ENCODE measurements at regions not wholly inside any gene's neighbourhood (a gene's known extent, or its start where the extent isn't known, plus 50 kb on each side); places are given as distances from the start of the nearest gene placed in this dataset.

GRCh38 chr15:48029642-48030041, 91.1 kb upstream of the SLC24A5 start:
- DNase-seq (ENCODE audit: low spot score in 2 of 2) (no peak), FAIRE-seq (no peak)

- FAIRE-seq (no peak), DNase-seq (ENCODE audit: low spot score in 2 of 2) (no peak)
Observed at GRCh38 chr15:48031466-48031865, 89.3 kb upstream of the SLC24A5 start.

GRCh38 chr15:48031973-48032372, 88.8 kb upstream of the SLC24A5 start:
- no peak for FAIRE-seq
- no peak for DNase-seq (ENCODE audit: low spot score in 2 of 2)

GRCh38 chr15:48032911-48033310, 87.9 kb upstream of the SLC24A5 start:
- FAIRE-seq (no peak), DNase-seq (ENCODE audit: low spot score in 2 of 2) (no peak)

GRCh38 chr15:48038221-48038620, 82.6 kb upstream of the SLC24A5 start:
- DNase-seq (ENCODE audit: low spot score in 2 of 2) = no peak
- no peak for FAIRE-seq

GRCh38 chr15:48040166-48040817, 80.5 kb upstream of the SLC24A5 start:
- no peak for FAIRE-seq
- DNase-seq (ENCODE audit: low spot score in 2 of 2) = peak in 1 of 2 donors; percentile 11

- DNase-seq (ENCODE audit: low spot score in 2 of 2) = no peak
- FAIRE-seq = no peak
Observed at GRCh38 chr15:48041454-48041853, 79.3 kb upstream of the SLC24A5 start.

- FAIRE-seq = no peak
- DNase-seq (ENCODE audit: low spot score in 2 of 2) = no peak
Observed at GRCh38 chr15:48046813-48047438, 73.9 kb upstream of the SLC24A5 start.

- FAIRE-seq (no peak), DNase-seq (ENCODE audit: low spot score in 2 of 2) (no peak)
Observed at GRCh38 chr15:48049736-48050135, 71.1 kb upstream of the SLC24A5 start.

- DNase-seq (ENCODE audit: low spot score in 2 of 2) (no peak), FAIRE-seq (no peak)
Observed at GRCh38 chr15:48052946-48053345, 67.8 kb upstream of the SLC24A5 start.

- FAIRE-seq (no peak), DNase-seq (ENCODE audit: low spot score in 2 of 2) (no peak)
Observed at GRCh38 chr15:48058371-48058770, 62.4 kb upstream of the SLC24A5 start.

- DNase-seq (ENCODE audit: low spot score in 2 of 2) (no peak), FAIRE-seq (no peak)
Observed at GRCh38 chr15:48059791-48060190, 61.0 kb upstream of the SLC24A5 start.

GRCh38 chr15:48060396-48060795, 60.4 kb upstream of the SLC24A5 start:
- DNase-seq (ENCODE audit: low spot score in 2 of 2) (no peak), FAIRE-seq (no peak)

GRCh38 chr15:48061605-48062004, 59.2 kb upstream of the SLC24A5 start:
- DNase-seq (ENCODE audit: low spot score in 2 of 2) = no peak
- FAIRE-seq = no peak

- FAIRE-seq = no peak
- no peak for DNase-seq (ENCODE audit: low spot score in 2 of 2)
Observed at GRCh38 chr15:48062148-48062872, 58.5 kb upstream of the SLC24A5 start.

- DNase-seq (ENCODE audit: low spot score in 2 of 2) (no peak), FAIRE-seq (no peak)
Observed at GRCh38 chr15:48063411-48063985, 57.3 kb upstream of the SLC24A5 start.

- no peak for DNase-seq (ENCODE audit: low spot score in 2 of 2)
- FAIRE-seq = no peak
Observed at GRCh38 chr15:48064421-48064820, 56.4 kb upstream of the SLC24A5 start.

- DNase-seq (ENCODE audit: low spot score in 2 of 2) (no peak), FAIRE-seq (no peak)
Observed at GRCh38 chr15:48066456-48066855, 54.3 kb upstream of the SLC24A5 start.

Measured in frontal cortex (tissue), 3 donors.